ENCODE measurements at regions not wholly inside any gene's neighbourhood (a gene's known extent, or its start where the extent isn't known, plus 50 kb on each side); places are given as distances from the start of the nearest gene placed in this dataset.

GRCh38 chr5:125154301-125155110, 408.1 kb upstream of the ZNF608 start:
- CTCF ChIA-PET (ENCODE audit: unreplicated experiment), result no interaction called here
- no peaks in the 10 kb centered on the region for H3K36me3 ChIP-seq (ENCODE audit: insufficient read depth, low read length)
- H3K9me2 ChIP-seq (ENCODE audit: insufficient read depth, low read length), result no peaks in the 10 kb centered on the region
- no peak overlapping the region for H2AFZ ChIP-seq (ENCODE audit: low read length)
- H3K27ac ChIP-seq (ENCODE audit: low read depth, low read length, poor library complexity, severe bottlenecking), result no peak overlapping the region
- H4K20me1 ChIP-seq (ENCODE audit: insufficient read depth, low read length), result no peaks in the 10 kb centered on the region
- H3K4me2 ChIP-seq (ENCODE audit: low read length), result no peak overlapping the region
- no peaks in the 10 kb centered on the region for H3K9me3 ChIP-seq (ENCODE audit: low read length)
- no peak for DNase-seq (ENCODE audit: low spot score)
- intact Hi-C loops (cut with micrococcal nuclease; ENCODE audit: unreplicated experiment), result no loop called here
- H3K4me1 ChIP-seq (ENCODE audit: insufficient read depth, low read length, poor library complexity, severe bottlenecking), result peaks cover 3% of the 10 kb centered on the region
- TF ChIP-seq EZH2phosphoT487 (IDR thresholded peaks at IDR 0.05; ENCODE audit: borderline replicate concordance, low read depth, low read length), result no peak
- no peak for TF ChIP-seq CTCF (conservative IDR thresholded peaks at IDR 0.05; ENCODE audit: low read length)
- POLR2A ChIA-PET, result interaction anchor here (1.1 kb wide), 1 partner anchor 116 kb away, joined by 3 read pairs; no protein-coding TSS in a partner anchor
- no TSS peak for BruUV-seq (replicated peaks)
- no peaks in the 10 kb centered on the region for H3K79me2 ChIP-seq (ENCODE audit: insufficient read depth, low read depth, low read length)
- H3K4me3 ChIP-seq (ENCODE audit: low read depth, low read length, poor library complexity, severe bottlenecking), result no peak overlapping the region

GRCh38 chr5:125160787-125161502, 414.5 kb upstream of the ZNF608 start:
- Histone ChIP-seq H2AFZ (ENCODE audit: low read length) (no peak overlapping the region), H3K9me2 (ENCODE audit: insufficient read depth, low read length) (no peaks in the 10 kb centered on the region), H3K4me1 (ENCODE audit: insufficient read depth, low read length, poor library complexity, severe bottlenecking) (no peaks in the 10 kb centered on the region), H3K36me3 (ENCODE audit: insufficient read depth, low read length) (no peaks in the 10 kb centered on the region), H3K9me3 (ENCODE audit: low read length) (no peaks in the 10 kb centered on the region), H3K79me2 (ENCODE audit: insufficient read depth, low read depth, low read length) (no peaks in the 10 kb centered on the region), H3K4me3 (ENCODE audit: low read depth, low read length, poor library complexity, severe bottlenecking) (no peak overlapping the region), H3K4me2 (ENCODE audit: low read length) (no peak overlapping the region), H4K20me1 (ENCODE audit: insufficient read depth, low read length) (no peaks in the 10 kb centered on the region), H3K27ac (ENCODE audit: low read depth, low read length, poor library complexity, severe bottlenecking) (no peak overlapping the region)
- ChIA-PET CTCF (ENCODE audit: unreplicated experiment) (no interaction called here), POLR2A (interaction anchor here (0.7 to 1.0 kb wide), 2 partner anchors 11 to 390 kb away, joined by 3 to 4 read pairs; no protein-coding TSS in a partner anchor)
- intact Hi-C loops (cut with micrococcal nuclease; ENCODE audit: unreplicated experiment), result no loop called here
- no TSS peak for BruUV-seq (replicated peaks)
- DNase-seq (ENCODE audit: low spot score), result no peak
- TF ChIP-seq CTCF (conservative IDR thresholded peaks at IDR 0.05; ENCODE audit: low read length), result no peak
- no peak for TF ChIP-seq EZH2phosphoT487 (IDR thresholded peaks at IDR 0.05; ENCODE audit: borderline replicate concordance, low read depth, low read length)
